ENCODE measurements at regions not wholly inside any gene's neighbourhood (a gene's known extent, or its start where the extent isn't known, plus 50 kb on each side); places are given as distances from the start of the nearest gene placed in this dataset.

- Mint-ChIP-seq H3K9me3 (no peaks in the 10 kb centered on the region), H3K4me3 (no peak overlapping the region), H3K27ac (no peak overlapping the region), H3K27me3 (no peaks in the 10 kb centered on the region), H3K4me1 (ENCODE audit: unreplicated experiment) (peaks cover 4% of the 10 kb centered on the region), H3K36me3 (no peaks in the 10 kb centered on the region)
- no peak for TF ChIP-seq CTCF (conservative IDR thresholded peaks at IDR 0.05)
- DNase-seq (ENCODE audit: extremely low spot score, unreplicated experiment) = no peak
These were observed 250.0 kb upstream of the E2F7 start for GRCh38 chr12:77315407-77315806.

GRCh38 chr12:77314378-77315052, 249.1 kb upstream of the E2F7 start:
- Mint-ChIP-seq H3K9me3 (no peaks in the 10 kb centered on the region), H3K27ac (no peak overlapping the region), H3K4me3 (no peak overlapping the region), H3K4me1 (ENCODE audit: unreplicated experiment) (peaks cover 4% of the 10 kb centered on the region), H3K27me3 (no peaks in the 10 kb centered on the region), H3K36me3 (no peaks in the 10 kb centered on the region)
- no peak for TF ChIP-seq CTCF (conservative IDR thresholded peaks at IDR 0.05)
- DNase-seq (ENCODE audit: extremely low spot score, unreplicated experiment) = no peak

- Mint-ChIP-seq H3K36me3 (no peaks in the 10 kb centered on the region), H3K27ac (no peak overlapping the region), H3K4me1 (ENCODE audit: unreplicated experiment) (peaks cover 4% of the 10 kb centered on the region), H3K4me3 (no peak overlapping the region), H3K27me3 (no peaks in the 10 kb centered on the region), H3K9me3 (no peaks in the 10 kb centered on the region)
- no peak for DNase-seq (ENCODE audit: extremely low spot score, unreplicated experiment)
- no peak for TF ChIP-seq CTCF (conservative IDR thresholded peaks at IDR 0.05)
These were observed 242.7 kb upstream of the E2F7 start for GRCh38 chr12:77308056-77308455.

GRCh38 chr12:77300811-77301210, 235.4 kb upstream of the E2F7 start:
- no peak for TF ChIP-seq CTCF (conservative IDR thresholded peaks at IDR 0.05)
- Mint-ChIP-seq H3K9me3 (no peaks in the 10 kb centered on the region), H3K27ac (no peak overlapping the region), H3K4me1 (ENCODE audit: unreplicated experiment) (no peaks in the 10 kb centered on the region), H3K36me3 (no peaks in the 10 kb centered on the region), H3K4me3 (no peak overlapping the region), H3K27me3 (no peaks in the 10 kb centered on the region)
- DNase-seq (ENCODE audit: extremely low spot score, unreplicated experiment) = no peak

DNA sequence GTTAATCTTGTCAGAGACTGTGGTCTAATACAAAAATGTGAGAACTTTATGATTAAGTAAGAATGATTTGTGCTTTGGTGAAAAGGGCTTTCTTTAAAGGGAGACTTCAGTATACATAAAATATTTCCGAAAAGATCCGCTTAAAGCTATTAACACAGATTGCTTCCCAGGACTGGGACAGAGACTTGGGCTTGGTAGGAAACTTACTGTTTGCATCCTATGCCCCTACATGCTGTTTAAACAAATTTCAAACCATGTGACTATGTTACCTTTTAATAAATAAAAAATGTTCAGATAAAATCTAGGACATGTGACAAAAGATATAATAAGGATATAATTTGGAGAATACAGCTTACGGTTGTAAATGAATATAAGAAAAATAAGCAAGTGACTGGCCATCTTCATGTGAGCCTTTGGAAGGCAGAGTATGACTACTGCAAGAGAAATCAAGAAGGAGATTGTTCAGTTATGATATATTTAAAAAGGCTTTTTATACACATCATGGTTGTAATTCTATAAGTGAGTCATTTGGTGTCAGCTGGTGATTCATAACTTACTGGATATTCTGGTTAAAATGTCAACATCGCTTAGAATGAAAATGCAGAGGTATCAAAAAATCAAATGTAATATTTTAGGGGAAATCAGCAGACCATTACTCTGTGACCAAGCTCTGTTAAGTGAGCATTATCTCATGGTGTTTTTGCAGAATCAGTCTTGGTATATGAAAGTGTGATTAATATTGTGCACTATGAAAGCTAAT, 234.7 kb upstream of the E2F7 start:
- TF ChIP-seq CTCF (conservative IDR thresholded peaks at IDR 0.05) = no peak
- Mint-ChIP-seq H3K27ac (no peak overlapping the region), H3K4me3 (no peak overlapping the region), H3K36me3 (no peaks in the 10 kb centered on the region), H3K27me3 (no peaks in the 10 kb centered on the region), H3K4me1 (ENCODE audit: unreplicated experiment) (no peaks in the 10 kb centered on the region), H3K9me3 (no peaks in the 10 kb centered on the region)
- no peak for DNase-seq (ENCODE audit: extremely low spot score, unreplicated experiment)
